ENCODE measurements at regions not wholly inside any gene's neighbourhood (a gene's known extent, or its start where the extent isn't known, plus 50 kb on each side); places are given as distances from the start of the nearest gene placed in this dataset.

GRCh38 chr14:81669308-81669707, 135.7 kb upstream of the SEL1L start:
- DNase-seq (ENCODE audit: low read depth in 2 of 2) = no peak

- DNase-seq (ENCODE audit: low read depth in 2 of 2) = no peak
Measured at GRCh38 chr14:81673930-81674329, 140.3 kb upstream of the SEL1L start.

- DNase-seq (ENCODE audit: low read depth in 2 of 2) = no peak
Measured at GRCh38 chr14:81676395-81676794, 142.7 kb upstream of the SEL1L start.

- DNase-seq (ENCODE audit: low read depth in 2 of 2) = no peak
Measured at GRCh38 chr14:81676879-81677278, 143.2 kb upstream of the SEL1L start.

- no peak for DNase-seq (ENCODE audit: low read depth in 2 of 2)
Measured at GRCh38 chr14:81677736-81678135, 144.1 kb upstream of the SEL1L start.

- DNase-seq (ENCODE audit: low read depth in 2 of 2) = no peak
Measured at GRCh38 chr14:81679226-81679625, 145.6 kb upstream of the SEL1L start.

- no peak for DNase-seq (ENCODE audit: low read depth in 2 of 2)
Measured at GRCh38 chr14:81681541-81681940, 147.9 kb upstream of the SEL1L start.

GRCh38 chr14:81682134-81682533, 148.5 kb upstream of the SEL1L start:
- no peak for DNase-seq (ENCODE audit: low read depth in 2 of 2)

GRCh38 chr14:81682701-81683100, 149.0 kb upstream of the SEL1L start:
- no peak for DNase-seq (ENCODE audit: low read depth in 2 of 2)

- DNase-seq (ENCODE audit: low read depth in 2 of 2) = no peak
Measured at GRCh38 chr14:81684696-81685095, 151.0 kb upstream of the SEL1L start.

- no peak for DNase-seq (ENCODE audit: low read depth in 2 of 2)
Measured at GRCh38 chr14:81686512-81686911, 152.9 kb upstream of the SEL1L start.

GRCh38 chr14:81691931-81692330, 158.3 kb upstream of the SEL1L start:
- DNase-seq (ENCODE audit: low read depth in 2 of 2) = no peak

GRCh38 chr14:81694419-81694818, 160.8 kb upstream of the SEL1L start:
- no peak for DNase-seq (ENCODE audit: low read depth in 2 of 2)

- DNase-seq (ENCODE audit: low read depth in 2 of 2) = no peak
Measured at GRCh38 chr14:81709681-81710080, 176.0 kb upstream of the SEL1L start.

- DNase-seq (ENCODE audit: low read depth in 2 of 2) = no peak
Measured at GRCh38 chr14:81710232-81710845, 176.7 kb upstream of the SEL1L start.

GRCh38 chr14:81715731-81716130, 182.1 kb upstream of the SEL1L start:
- DNase-seq (ENCODE audit: low read depth in 2 of 2) = no peak

GRCh38 chr14:81716953-81717352, 183.3 kb upstream of the SEL1L start:
- DNase-seq (ENCODE audit: low read depth in 2 of 2) = no peak

- no peak for DNase-seq (ENCODE audit: low read depth in 2 of 2)
Measured at GRCh38 chr14:81723956-81724355, 190.3 kb upstream of the SEL1L start.

- no peak for DNase-seq (ENCODE audit: low read depth in 2 of 2)
Measured at GRCh38 chr14:81727218-81727617, 193.6 kb upstream of the SEL1L start.

GRCh38 chr14:81728447-81728846, 194.8 kb upstream of the SEL1L start:
- DNase-seq (ENCODE audit: low read depth in 2 of 2) = no peak

- no peak for DNase-seq (ENCODE audit: low read depth in 2 of 2)
Measured at GRCh38 chr14:81729622-81730021, 196.0 kb upstream of the SEL1L start.

GRCh38 chr14:81737938-81738337, 204.3 kb upstream of the SEL1L start:
- DNase-seq (ENCODE audit: low read depth in 2 of 2) = no peak

- DNase-seq (ENCODE audit: low read depth in 2 of 2) = no peak
Measured at GRCh38 chr14:81738946-81739659, 205.4 kb upstream of the SEL1L start.

- no peak for DNase-seq (ENCODE audit: low read depth in 2 of 2)
Measured at GRCh38 chr14:81743605-81744004, 210.0 kb upstream of the SEL1L start.

Measured in stimulated activated CD4-positive, alpha-beta T cell treated with anti-CD3 and anti-CD28 coated beads, Interleukin-1b, Interleukin-23, amount 100 ng/mL, for 4 hours (primary cell).